HEK293T (cell line): ENCODE measurements at regions not wholly inside any gene's neighbourhood (a gene's known extent, or its start where the extent isn't known, plus 50 kb on each side); places are given as distances from the start of the nearest gene placed in this dataset.
"Not testable (repeated sequence)": the region's sequence is repeated elsewhere in the genome, so short reads cannot be mapped to it uniquely, and the experiment has no call there.

Experiments
- ARNT ChIP-seq: fragments of 450-650 bp; IDR thresholded peaks from 2 replicates; pipeline ENCODE4 v1.6.1; 2017; ENCODE audit warnings: mild to moderate bottlenecking
- BHLHE40 ChIP-seq: fragments of 450-650 bp; IDR thresholded peaks from 2 replicates; pipeline ENCODE4 v1.6.1; 2016; ENCODE audit warnings: mild to moderate bottlenecking, moderate library complexity, borderline replicate concordance
- ELF4 ChIP-seq: fragments of 450-650 bp; IDR thresholded peaks from 2 replicates; pipeline ENCODE4 v1.6.1; 2017; ENCODE audit warnings: antibody characterized with exemption
- FOXA1 ChIP-seq: fragments of 450-650 bp; IDR thresholded peaks from 2 replicates; pipeline ENCODE4 v1.6.1; 2016; ENCODE audit warnings: mild to moderate bottlenecking
- FOXK2 ChIP-seq: fragments of 450-650 bp; IDR thresholded peaks from 2 replicates; pipeline ENCODE4 v1.6.1; 2016; ENCODE audit warnings: mild to moderate bottlenecking
- FOXM1 ChIP-seq: fragments of 450-650 bp; IDR thresholded peaks from 2 replicates; pipeline ENCODE4 v1.6.1; 2017; ENCODE audit warnings: mild to moderate bottlenecking, borderline replicate concordance
- L3MBTL2 ChIP-seq: fragments of 450-650 bp; conservative IDR thresholded peaks from 2 replicates; pipeline ENCODE4 v1.6.1; 2016; ENCODE audit warnings: mild to moderate bottlenecking
- LEF1 ChIP-seq: fragments of 450-650 bp; IDR thresholded peaks from 2 replicates; pipeline ENCODE4 v1.6.1; 2017; ENCODE audit warnings: mild to moderate bottlenecking, borderline replicate concordance
- NFRKB ChIP-seq: fragments of 450-650 bp; IDR thresholded peaks from 2 replicates; pipeline ENCODE4 v1.6.1; 2016; ENCODE audit warnings: mild to moderate bottlenecking, moderate library complexity
- SP1 ChIP-seq: fragments of 450-650 bp; IDR thresholded peaks from 2 replicates; pipeline ENCODE4 v1.6.1; 2017
- ZNF384 ChIP-seq: fragments of 450-650 bp; IDR thresholded peaks from 2 replicates; pipeline ENCODE4 v1.6.1; 2016
- TF ChIP-seq, protein P1 (sequence below): fragments of 450-650 bp; IDR thresholded peaks from 2 replicates; pipeline ENCODE4 v1.6.1; 2016

DNA sequence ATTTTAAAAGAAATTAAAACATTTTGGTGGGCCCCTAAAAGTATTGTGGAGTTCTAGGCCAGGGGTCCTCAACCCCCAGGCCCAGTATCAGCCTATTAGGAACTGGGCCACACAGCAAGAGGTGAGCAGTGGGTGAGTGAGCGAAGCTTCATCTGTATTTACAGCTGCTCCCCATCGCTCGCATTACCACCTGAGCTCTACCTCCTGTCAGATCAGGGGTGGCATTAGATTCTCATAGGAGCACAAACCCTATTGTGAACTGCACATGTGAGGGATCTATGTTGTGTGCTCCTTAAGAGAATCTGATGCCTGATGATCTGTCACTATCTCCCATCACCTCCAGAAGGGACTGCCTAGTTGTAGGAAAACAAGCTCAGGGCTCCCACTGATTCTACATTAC is 50.1 kb upstream of the PAPSS2 start:
- not testable (repeated sequence) for TF ChIP-seq ELF4, L3MBTL2, SP1, NFRKB, FOXK2, BHLHE40, LEF1, ZNF384, FOXM1, FOXA1, ARNT
- TF ChIP-seq, protein P1, sequence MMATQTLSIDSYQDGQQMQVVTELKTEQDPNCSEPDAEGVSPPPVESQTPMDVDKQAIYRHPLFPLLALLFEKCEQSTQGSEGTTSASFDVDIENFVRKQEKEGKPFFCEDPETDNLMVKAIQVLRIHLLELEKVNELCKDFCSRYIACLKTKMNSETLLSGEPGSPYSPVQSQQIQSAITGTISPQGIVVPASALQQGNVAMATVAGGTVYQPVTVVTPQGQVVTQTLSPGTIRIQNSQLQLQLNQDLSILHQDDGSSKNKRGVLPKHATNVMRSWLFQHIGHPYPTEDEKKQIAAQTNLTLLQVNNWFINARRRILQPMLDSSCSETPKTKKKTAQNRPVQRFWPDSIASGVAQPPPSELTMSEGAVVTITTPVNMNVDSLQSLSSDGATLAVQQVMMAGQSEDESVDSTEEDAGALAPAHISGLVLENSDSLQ: not testable (repeated sequence)
